SK-MEL-5 (cell line): ENCODE measurements at regions not wholly inside any gene's neighbourhood (a gene's known extent, or its start where the extent isn't known, plus 50 kb on each side); places are given as distances from the start of the nearest gene placed in this dataset.
A peak's percentile ranks its signal among the peaks of the same experiment; 100 is the strongest.

ENCODE experiments used
- DNase-seq: peaks from one replicate; pipeline ENCODE4 v3.0.0-alpha.2; 2016; ENCODE audit warnings: low read depth, low spot score
- in situ Hi-C: cut with HindIII; loops from 2 replicates; pipeline ENCODE4 v1.10.0; 2016; ENCODE audit warnings: low sequenced_read_pairs, high pct_unique_total_duplicates, low pct_unique_long_range_greater_than_20kb

DNA sequence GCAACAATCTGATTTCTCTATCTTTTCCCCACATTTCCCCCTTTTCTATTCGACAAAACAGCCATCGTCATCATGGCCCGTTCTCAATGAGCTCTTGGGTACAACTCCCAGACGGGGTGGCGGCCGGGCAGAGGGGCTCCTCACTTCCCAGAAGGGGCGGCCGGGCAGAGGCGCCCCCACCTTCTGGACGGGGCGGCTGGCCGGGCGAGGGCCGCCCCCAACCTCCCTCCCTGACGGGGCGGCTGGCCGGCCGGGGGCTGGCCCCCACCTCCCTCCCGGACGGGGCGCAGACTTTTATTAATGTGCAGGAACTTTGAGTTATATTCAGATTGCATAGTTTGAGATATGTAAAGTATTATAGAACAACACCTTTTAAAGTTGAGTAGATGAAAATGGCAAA lies 64.4 kb upstream of the HPGD start:
- no peak for DNase-seq
- in situ Hi-C loops = no loop called here

DNA sequence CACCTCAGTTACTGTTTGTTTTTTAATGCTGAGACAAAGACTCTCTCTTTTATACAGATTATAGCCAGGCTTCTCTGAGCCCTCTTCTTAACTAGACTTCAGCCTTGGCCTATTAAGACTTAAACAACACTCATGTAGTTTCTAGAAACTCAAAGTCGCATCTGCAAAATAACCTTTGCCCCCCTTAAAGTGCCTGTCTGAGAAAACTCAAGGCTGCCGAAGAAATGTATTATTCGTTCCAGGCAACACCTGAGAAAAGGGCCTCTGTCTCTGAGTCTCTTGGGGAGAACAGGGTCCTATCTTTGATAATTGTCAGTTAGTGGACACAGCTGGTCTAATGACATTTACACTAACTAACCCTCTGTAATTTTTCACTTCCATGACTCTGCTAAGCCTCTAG lies 60.8 kb upstream of the HPGD start:
- DNase-seq = no peak
- in situ Hi-C loops = no loop called here

DNA sequence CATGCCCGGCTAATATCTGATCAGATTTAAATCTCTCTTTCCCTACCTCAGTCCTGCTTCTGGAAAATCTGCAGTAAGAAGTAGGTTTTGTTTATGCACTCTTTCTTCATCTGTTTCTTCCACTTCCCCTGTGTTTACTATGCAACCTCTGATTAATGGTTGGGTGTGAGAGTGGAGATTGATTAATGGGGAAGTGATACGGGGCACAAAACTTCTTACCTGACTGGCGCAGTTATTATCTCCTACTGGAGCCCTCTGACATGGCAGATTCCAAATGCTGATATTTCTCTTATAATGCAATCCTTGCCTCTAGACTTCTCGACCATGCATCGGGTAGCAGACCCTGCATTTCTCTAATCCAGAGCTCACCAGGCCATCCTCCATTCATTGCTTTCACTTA lies 60.2 kb upstream of the HPGD start:
- DNase-seq = no peak
- in situ Hi-C loops = no loop called here

DNA sequence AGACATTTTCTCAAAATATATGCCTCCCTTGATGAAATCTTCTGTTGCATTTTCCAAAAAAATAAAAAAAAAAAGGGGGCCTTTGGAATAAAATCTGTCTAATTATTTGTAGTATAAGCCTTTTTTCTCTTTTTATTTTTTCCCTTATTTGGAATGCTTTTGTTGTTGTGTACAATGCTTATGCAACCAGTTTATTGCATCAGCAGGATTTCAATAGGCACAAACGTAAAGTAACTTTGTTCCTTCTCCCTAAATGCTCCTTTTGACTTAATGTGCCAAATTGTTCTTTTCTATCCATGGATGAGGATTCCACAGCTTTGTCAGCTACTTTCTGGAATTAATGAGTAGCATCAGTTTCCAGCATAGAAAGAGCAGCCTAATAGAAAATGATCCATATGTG lies 59.6 kb upstream of the HPGD start:
- DNase-seq = no peak
- in situ Hi-C loops = no loop called here

DNA sequence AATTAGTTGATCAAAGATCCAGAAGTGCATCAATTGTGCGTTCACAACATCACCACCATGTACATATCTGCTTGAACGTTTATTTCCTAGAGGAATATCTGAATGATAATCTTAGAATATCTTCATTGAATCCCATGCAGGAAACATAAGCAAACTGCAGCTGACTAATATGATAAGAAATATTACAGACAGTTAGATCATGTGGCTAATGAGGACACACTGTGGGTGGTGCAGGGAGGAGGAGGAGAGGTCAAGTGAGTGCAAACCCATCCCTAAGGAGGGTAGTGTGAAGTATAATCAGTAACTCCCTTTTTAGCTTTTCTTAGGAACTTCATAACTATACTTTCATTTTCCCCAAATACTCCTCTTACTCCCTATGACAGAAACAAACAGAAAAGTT lies 58.3 kb upstream of the HPGD start:
- in situ Hi-C loops = no loop called here
- no peak for DNase-seq

DNA sequence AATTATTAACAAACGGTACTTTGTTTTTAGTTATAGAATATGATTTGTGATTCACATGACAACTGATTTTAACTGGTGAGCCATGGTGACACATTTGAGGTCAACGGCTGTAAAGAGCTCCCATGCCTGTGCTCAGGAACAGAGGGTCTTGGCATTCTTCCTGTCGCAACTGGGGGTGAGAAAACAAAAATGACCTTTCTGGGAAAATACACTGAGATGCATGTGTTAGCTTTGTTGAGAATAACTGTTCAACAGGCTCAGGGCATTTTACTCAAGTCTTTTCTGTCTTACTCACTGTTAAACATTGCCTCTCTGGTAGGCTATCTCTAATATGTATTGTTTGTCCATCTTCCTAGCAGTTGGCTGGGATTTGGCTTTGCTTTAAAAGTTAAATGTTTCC lies 57.1 kb upstream of the HPGD start:
- peak; percentile 14 for DNase-seq
- in situ Hi-C loops = no loop called here

DNA sequence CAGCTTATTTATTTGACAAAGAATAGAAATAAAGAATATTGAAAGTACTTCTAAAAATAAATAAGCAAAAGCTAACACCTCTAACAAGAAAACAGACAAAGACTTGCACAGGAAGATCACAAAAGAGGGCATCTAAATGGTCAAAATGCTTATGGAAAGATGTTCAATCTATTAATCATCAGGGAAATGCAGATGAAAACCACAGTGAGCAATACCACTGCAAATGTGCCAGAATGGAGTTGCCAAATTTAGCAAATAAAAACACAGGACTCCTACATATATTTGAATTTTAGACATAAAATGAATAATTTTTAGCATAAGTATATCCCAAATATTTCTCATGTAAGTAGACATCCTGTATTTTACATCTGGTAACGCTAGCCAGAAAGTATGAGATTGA lies 56.1 kb upstream of the HPGD start:
- no peak for DNase-seq
- in situ Hi-C loops = no loop called here

DNA sequence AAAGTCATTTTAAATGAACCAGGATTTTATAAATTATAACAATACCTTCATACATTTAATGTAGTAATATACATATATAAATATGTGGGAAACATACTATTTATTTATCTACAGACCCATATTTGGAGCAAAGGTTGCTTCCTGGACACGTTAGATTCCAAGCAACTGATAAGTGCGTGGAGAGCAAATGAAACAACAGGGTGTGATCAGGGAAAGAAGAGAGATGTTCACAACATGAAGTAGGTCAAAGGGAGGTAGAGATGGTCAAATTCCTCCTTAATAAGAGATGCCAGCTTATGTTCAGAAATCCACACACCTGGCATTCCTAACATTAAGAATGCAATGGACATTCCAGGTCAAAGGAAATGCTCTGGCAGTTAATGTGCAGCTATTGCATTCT lies 53.1 kb upstream of the HPGD start:
- DNase-seq = no peak
- in situ Hi-C loops = no loop called here
